DOHH2 (cell line): ENCODE measurements at regions not wholly inside any gene's neighbourhood (a gene's known extent, or its start where the extent isn't known, plus 50 kb on each side); places are given as distances from the start of the nearest gene placed in this dataset.
"Not testable (repeated sequence)": the region's sequence is repeated elsewhere in the genome, so short reads cannot be mapped to it uniquely, and the experiment has no call there.

Experiments
- H3F3A ChIP-seq: fragments of 200-600 bp; sonication (generic), shearing (Covaris generic); 2 replicates; pipeline ENCODE4 v1.6.0; 2016; ENCODE audit warnings: antibody characterized with exemption, mild to moderate bottlenecking; ENCODE audit not compliant: control insufficient read depth, insufficient read depth
- H3K27ac ChIP-seq: fragments of 200-600 bp; sonication (generic); 2 replicates; pipeline ENCODE4 v1.5.1; 2014; ENCODE audit warnings: low read depth, mild to moderate bottlenecking, low read length, moderate library complexity
- H3K27me3 ChIP-seq: fragments of 200-600 bp; sonication (generic); 2 replicates; pipeline ENCODE4 v1.6.1; 2014; ENCODE audit warnings: mild to moderate bottlenecking, low read length, mixed read lengths; ENCODE audit not compliant: control insufficient read depth
- H3K36me3 ChIP-seq: fragments of 200-600 bp; sonication (generic); 2 replicates; pipeline ENCODE4 v1.6.1; 2014; ENCODE audit warnings: mild to moderate bottlenecking, low read length, moderate library complexity, mixed read lengths; ENCODE audit not compliant: control insufficient read depth
- H3K4me1 ChIP-seq: fragments of 200-600 bp; sonication (generic); 2 replicates; pipeline ENCODE4 v1.6.1; 2014; ENCODE audit warnings: mild to moderate bottlenecking, low read length, mixed read lengths; ENCODE audit not compliant: control insufficient read depth
- H3K4me2 ChIP-seq: fragments of 200-600 bp; sonication (generic); 2 replicates; pipeline ENCODE4 v1.6.0; 2014; ENCODE audit warnings: mild to moderate bottlenecking, low read length, moderate library complexity
- H3K4me3 ChIP-seq: fragments of 200-600 bp; sonication (generic); 2 replicates; pipeline ENCODE4 v1.5.1; 2014; ENCODE audit warnings: mild to moderate bottlenecking, low read length, mixed read lengths
- H3K79me2 ChIP-seq: fragments of 200-600 bp; sonication (generic); 2 replicates; pipeline ENCODE4 v1.6.1; 2014; ENCODE audit warnings: mild to moderate bottlenecking, low read length, mixed read lengths; ENCODE audit not compliant: control insufficient read depth
- H3K9me2 ChIP-seq: fragments of 200-600 bp; sonication (generic); replicated peaks from 2 replicates; pipeline ENCODE4 v1.6.1; 2014; ENCODE audit warnings: mild to moderate bottlenecking, low read length, mixed read lengths; ENCODE audit not compliant: control insufficient read depth
- H3K9me3 ChIP-seq: fragments of 200-600 bp; sonication (generic); 2 replicates; pipeline ENCODE4 v1.6.1; 2014; ENCODE audit warnings: antibody characterized with exemption, low read length, mixed read lengths; ENCODE audit not compliant: control insufficient read depth, insufficient read depth
- H4K20me1 ChIP-seq: fragments of 200-600 bp; sonication (generic); 2 replicates; pipeline ENCODE4 v1.6.0; 2014; ENCODE audit warnings: low read depth, mild to moderate bottlenecking, antibody characterized with exemption, low read length, moderate library complexity; ENCODE audit not compliant: control insufficient read depth, insufficient read depth
- EZH2phosphoT487 ChIP-seq: fragments of 200-600 bp; sonication (generic); IDR thresholded peaks from 2 replicates; pipeline ENCODE4 v1.6.1; 2017; ENCODE audit warnings: borderline replicate concordance, mild to moderate bottlenecking, antibody characterized with exemption, low read length, moderate library complexity, mixed read lengths
- TF ChIP-seq, protein P1 (sequence below): fragments of 200-600 bp; sonication (generic); IDR thresholded peaks from one replicate; pipeline ENCODE4 v1.5.1; 2014; ENCODE audit warnings: antibody characterized with exemption, mild to moderate bottlenecking, low read depth, low read length; ENCODE audit not compliant: poor library complexity, severe bottlenecking

DNA sequence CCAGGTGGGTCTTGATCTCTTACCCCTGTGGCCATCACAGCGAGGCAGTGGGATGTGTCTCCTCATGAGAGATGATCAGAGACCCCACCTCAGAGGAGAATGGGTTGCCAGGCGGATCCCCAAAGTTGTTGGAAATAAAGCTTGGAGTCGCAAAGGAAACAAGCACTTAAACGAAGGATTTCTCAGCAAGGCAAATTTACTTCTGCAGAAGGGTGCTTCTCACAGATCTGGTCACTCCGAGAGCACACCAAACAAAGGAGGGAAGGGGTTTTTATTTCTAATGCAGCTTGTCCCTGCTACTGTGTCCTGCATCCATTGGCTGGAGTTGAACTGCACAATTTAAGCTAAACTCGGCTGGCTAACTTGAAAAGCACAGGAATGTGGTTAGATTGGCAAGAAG is 466.6 kb upstream of the EYS start:
- Histone ChIP-seq H3K27me3 (no peaks in the 10 kb centered on the region), H3K27ac (no peak overlapping the region), H3K4me3 (no peak overlapping the region), H3K36me3 (no peaks in the 10 kb centered on the region), H3K4me2 (no peak overlapping the region), H4K20me1 (no peaks in the 10 kb centered on the region), H3K4me1 (no peaks in the 10 kb centered on the region), H3K9me2 (no peaks in the 10 kb centered on the region), H3F3A (no peaks in the 10 kb centered on the region), H3K79me2 (no peaks in the 10 kb centered on the region), H3K9me3 (peaks cover 2% of the 10 kb centered on the region; the same call in 1 of the 2 replicates)
- TF ChIP-seq, protein P1, sequence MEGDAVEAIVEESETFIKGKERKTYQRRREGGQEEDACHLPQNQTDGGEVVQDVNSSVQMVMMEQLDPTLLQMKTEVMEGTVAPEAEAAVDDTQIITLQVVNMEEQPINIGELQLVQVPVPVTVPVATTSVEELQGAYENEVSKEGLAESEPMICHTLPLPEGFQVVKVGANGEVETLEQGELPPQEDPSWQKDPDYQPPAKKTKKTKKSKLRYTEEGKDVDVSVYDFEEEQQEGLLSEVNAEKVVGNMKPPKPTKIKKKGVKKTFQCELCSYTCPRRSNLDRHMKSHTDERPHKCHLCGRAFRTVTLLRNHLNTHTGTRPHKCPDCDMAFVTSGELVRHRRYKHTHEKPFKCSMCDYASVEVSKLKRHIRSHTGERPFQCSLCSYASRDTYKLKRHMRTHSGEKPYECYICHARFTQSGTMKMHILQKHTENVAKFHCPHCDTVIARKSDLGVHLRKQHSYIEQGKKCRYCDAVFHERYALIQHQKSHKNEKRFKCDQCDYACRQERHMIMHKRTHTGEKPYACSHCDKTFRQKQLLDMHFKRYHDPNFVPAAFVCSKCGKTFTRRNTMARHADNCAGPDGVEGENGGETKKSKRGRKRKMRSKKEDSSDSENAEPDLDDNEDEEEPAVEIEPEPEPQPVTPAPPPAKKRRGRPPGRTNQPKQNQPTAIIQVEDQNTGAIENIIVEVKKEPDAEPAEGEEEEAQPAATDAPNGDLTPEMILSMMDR: no peak
- no peak for TF ChIP-seq EZH2phosphoT487

DNA sequence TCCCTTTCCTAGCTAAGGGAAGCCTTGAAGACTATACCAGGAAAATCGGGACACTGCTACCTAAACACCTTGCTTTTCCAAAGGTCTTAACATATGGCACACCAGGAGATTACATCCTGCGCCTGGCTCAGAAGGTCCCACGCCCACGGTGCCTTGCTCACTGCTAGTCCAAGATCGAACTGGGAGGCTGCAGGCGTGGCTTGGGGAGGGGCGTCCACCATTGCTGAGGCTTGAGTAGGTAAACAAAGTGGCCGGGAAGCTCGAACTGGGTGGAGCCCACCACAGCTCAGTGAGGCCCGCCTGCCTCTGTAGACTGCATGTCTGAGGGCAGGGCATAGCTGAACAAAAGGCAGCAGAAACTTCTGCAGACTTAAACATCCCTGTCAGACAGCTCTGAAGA is 459.7 kb upstream of the EYS start:
- H3K4me2 ChIP-seq, H3K79me2 ChIP-seq, H3K36me3 ChIP-seq, H3K9me3 ChIP-seq, H3K4me3 ChIP-seq, H3K27me3 ChIP-seq, H4K20me1 ChIP-seq, H3K9me2 ChIP-seq, H3K27ac ChIP-seq, H3K4me1 ChIP-seq, H3F3A ChIP-seq: not testable (repeated sequence)

DNA sequence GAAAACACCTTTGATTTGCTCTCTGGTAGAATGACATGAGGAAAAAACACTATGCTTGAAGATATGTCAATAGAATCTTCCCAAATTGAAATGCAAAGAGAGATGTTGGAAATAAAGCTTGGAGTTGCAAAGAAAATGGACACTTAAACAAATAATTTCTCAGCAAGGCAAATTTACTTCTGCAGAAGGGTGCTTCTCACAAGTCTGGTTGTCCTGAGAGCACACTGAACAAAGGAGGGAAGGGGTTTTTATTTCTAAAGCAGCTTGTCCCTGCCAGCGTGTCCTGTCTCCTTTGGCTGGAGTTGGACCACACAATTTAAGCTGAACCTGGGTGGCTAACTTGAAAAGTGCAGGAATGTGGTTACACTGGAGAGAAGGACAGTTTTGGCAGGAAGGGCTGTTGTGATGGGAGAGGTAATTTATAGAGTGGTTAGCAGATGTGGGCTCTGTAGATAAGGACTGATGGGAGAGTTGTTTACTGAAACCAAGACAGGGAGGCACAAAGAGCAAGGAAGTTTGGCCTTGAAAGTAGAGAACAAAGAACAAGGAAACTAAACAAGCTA is 454.6 kb upstream of the EYS start:
- Histone ChIP-seq H3F3A (no peaks in the 10 kb centered on the region), H3K4me2 (no peak overlapping the region), H3K4me1 (no peaks in the 10 kb centered on the region), H3K9me3 (peaks cover 3% of the 10 kb centered on the region; the same call in 1 of the 2 replicates), H3K27ac (no peak overlapping the region), H3K4me3 (no peak overlapping the region), H4K20me1 (no peaks in the 10 kb centered on the region), H3K36me3 (no peaks in the 10 kb centered on the region), H3K79me2 (no peaks in the 10 kb centered on the region), H3K9me2 (no peaks in the 10 kb centered on the region), H3K27me3 (no peaks in the 10 kb centered on the region)
- no peak for TF ChIP-seq EZH2phosphoT487
- TF ChIP-seq, protein P1: no peak

DNA sequence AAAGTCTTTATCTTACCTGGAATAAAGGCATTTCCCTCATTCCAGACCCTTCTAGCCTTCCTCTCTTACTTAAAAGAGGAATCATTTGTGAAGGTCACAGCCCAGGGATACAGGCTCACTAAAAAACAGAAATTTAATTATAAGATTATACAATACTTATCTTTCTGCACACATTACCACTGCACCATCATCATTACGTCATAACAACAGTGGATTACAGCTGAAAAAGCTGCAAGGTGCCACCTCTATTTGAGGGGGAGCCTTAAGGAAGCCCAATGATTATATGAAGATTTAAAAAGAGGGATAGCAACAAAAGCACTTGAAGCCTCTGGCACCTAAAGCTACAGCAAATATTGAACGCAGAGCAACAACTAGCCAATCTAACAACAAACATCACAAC is 452.9 kb upstream of the EYS start:
- Histone ChIP-seq H3K9me3 (peaks cover 3% of the 10 kb centered on the region; the same call in 1 of the 2 replicates), H3K4me2 (no peak overlapping the region), H3K36me3 (no peaks in the 10 kb centered on the region), H3K4me1 (no peaks in the 10 kb centered on the region), H3F3A (no peaks in the 10 kb centered on the region), H4K20me1 (no peaks in the 10 kb centered on the region), H3K4me3 (no peak overlapping the region), H3K27ac (no peak overlapping the region), H3K9me2 (no peaks in the 10 kb centered on the region), H3K79me2 (no peaks in the 10 kb centered on the region), H3K27me3 (no peaks in the 10 kb centered on the region)
- TF ChIP-seq EZH2phosphoT487: no peak
- TF ChIP-seq, protein P1: no peak
